H9 (cell line): ENCODE measurements at regions not wholly inside any gene's neighbourhood (a gene's known extent, or its start where the extent isn't known, plus 50 kb on each side); places are given as distances from the start of the nearest gene placed in this dataset.

ENCODE experiments used
- DNase-seq: peaks from one replicate; pipeline ENCODE4 v3.0.0-alpha.2; 2017
- H2AFZ ChIP-seq: one replicate; pipeline ENCODE4 v1.6.1; 2013; ENCODE audit warnings: mild to moderate bottlenecking, low read length, control low read depth, moderate library complexity
- H2AK5ac ChIP-seq: 2 replicates; pipeline ENCODE4 v1.6.1; 2013; ENCODE audit warnings: low read length, control low read depth, mixed read lengths; ENCODE audit not compliant: insufficient read length
- H2BK120ac ChIP-seq: one replicate; pipeline ENCODE4 v1.6.1; 2013; ENCODE audit warnings: low read depth, mild to moderate bottlenecking, low read length, control low read depth, inconsistent platforms; ENCODE audit not compliant: poor library complexity, severe bottlenecking
- H2BK12ac ChIP-seq: 2 replicates; pipeline ENCODE4 v1.6.1; 2013; ENCODE audit warnings: low read length, control low read depth, mixed read lengths, low read depth; ENCODE audit not compliant: insufficient read length
- H2BK15ac ChIP-seq: 2 replicates; pipeline ENCODE4 v1.6.1; 2013; ENCODE audit warnings: low read depth, low read length, control low read depth
- H2BK20ac ChIP-seq: one replicate; pipeline ENCODE4 v1.6.1; 2013; ENCODE audit warnings: low read depth, mild to moderate bottlenecking, low read length, control low read depth, inconsistent platforms; ENCODE audit not compliant: poor library complexity, severe bottlenecking
- H2BK5ac ChIP-seq: 2 replicates; pipeline ENCODE4 v1.6.1; 2013; ENCODE audit warnings: low read length, control low read depth, mixed read lengths; ENCODE audit not compliant: insufficient read length
- H3K14ac ChIP-seq: 2 replicates; pipeline ENCODE4 v1.6.1; 2013; ENCODE audit warnings: low read length, control low read depth; ENCODE audit not compliant: insufficient read depth
- H3K18ac ChIP-seq: 2 replicates; pipeline ENCODE4 v1.6.1; 2013; ENCODE audit warnings: low read depth, mild to moderate bottlenecking, mixed read lengths, low read length, control low read depth; ENCODE audit not compliant: insufficient read length
- H3K23ac ChIP-seq: 2 replicates; pipeline ENCODE4 v1.6.1; 2013; ENCODE audit warnings: low read length, control low read depth, mixed read lengths, low read depth; ENCODE audit not compliant: insufficient read length
- H3K23me2 ChIP-seq: 2 replicates; pipeline ENCODE4 v1.6.1; 2013; ENCODE audit warnings: low read depth, mild to moderate bottlenecking, mixed read lengths, low read length, control low read depth; ENCODE audit not compliant: insufficient read length, poor library complexity, severe bottlenecking
- H3K27ac ChIP-seq: 2 replicates; pipeline ENCODE4 v1.5.1; 2013; ENCODE audit warnings: low read length, control low read depth, mixed read lengths, low read depth; ENCODE audit not compliant: insufficient read length
- H3K27me3 ChIP-seq: 2 replicates; pipeline ENCODE4 v1.6.1; 2013; ENCODE audit warnings: low read length, control low read depth, inconsistent platforms; ENCODE audit not compliant: insufficient read depth
- H3K4ac ChIP-seq: 2 replicates; pipeline ENCODE4 v1.6.1; 2013; ENCODE audit warnings: low read depth, mild to moderate bottlenecking, control low read depth, inconsistent platforms, low read length, moderate library complexity
- H3K4me1 ChIP-seq: 2 replicates; pipeline ENCODE4 v1.6.1; 2013; ENCODE audit warnings: low read length, control low read depth, inconsistent platforms; ENCODE audit not compliant: insufficient read depth
- H3K4me2 ChIP-seq: 2 replicates; pipeline ENCODE4 v1.6.1; 2013; ENCODE audit warnings: low read length, control low read depth, mixed read lengths; ENCODE audit not compliant: insufficient read length, insufficient read depth
- H3K56ac ChIP-seq: 2 replicates; pipeline ENCODE4 v1.6.1; 2013; ENCODE audit warnings: low read depth, mild to moderate bottlenecking, mixed read lengths, low read length, control low read depth; ENCODE audit not compliant: insufficient read length
- H3K79me1 ChIP-seq: 2 replicates; pipeline ENCODE4 v1.6.1; 2013; ENCODE audit warnings: low read depth, mild to moderate bottlenecking, moderate library complexity, low read length, control low read depth, inconsistent platforms; ENCODE audit not compliant: insufficient read depth, poor library complexity, severe bottlenecking
- H3K79me2 ChIP-seq: 2 replicates; pipeline ENCODE4 v1.6.1; 2013; ENCODE audit warnings: low read length, control low read depth, inconsistent platforms; ENCODE audit not compliant: insufficient read depth
- H3K9ac ChIP-seq: 2 replicates; pipeline ENCODE4 v1.6.1; 2013; ENCODE audit warnings: low read length, control low read depth, mixed read lengths; ENCODE audit not compliant: insufficient read length; ENCODE audit errors: extremely low read depth
- H3K9me3 ChIP-seq: one replicate; pipeline ENCODE4 v1.6.1; 2013; ENCODE audit warnings: low read depth, low read length, inconsistent platforms; ENCODE audit not compliant: control insufficient read depth
- H3T11ph ChIP-seq: one replicate; pipeline ENCODE4 v1.6.1; 2013; ENCODE audit warnings: mild to moderate bottlenecking, low read length, control low read depth, inconsistent platforms
- H4K20me1 ChIP-seq: one replicate; pipeline ENCODE4 v1.6.1; 2013; ENCODE audit not compliant: control insufficient read depth, insufficient read length, insufficient read depth
- H4K5ac ChIP-seq: 2 replicates; pipeline ENCODE4 v1.6.1; 2013; ENCODE audit warnings: low read depth, mild to moderate bottlenecking, mixed read lengths, low read length, control low read depth; ENCODE audit not compliant: insufficient read length
- H4K8ac ChIP-seq: replicated peaks from 2 replicates; pipeline ENCODE4 v1.6.1; 2013; ENCODE audit warnings: low read length, control low read depth, mixed read lengths, low read depth; ENCODE audit not compliant: insufficient read length
- H4K91ac ChIP-seq: 2 replicates; pipeline ENCODE4 v1.6.1; 2013; ENCODE audit warnings: low read depth, mild to moderate bottlenecking, moderate library complexity, mixed read lengths, low read length, control low read depth; ENCODE audit not compliant: insufficient read length
- H3K27ac Mint-ChIP-seq, 3 experiments: 2 replicates in 2 of 3; 3 replicates in 1 of 3; pipeline ENCODE4 v1.8.0; 2020 to 2021; ENCODE audit warnings: mixed read lengths in 3 of 3, mild to moderate bottlenecking in 1 of 3, moderate library complexity in 1 of 3
- H3K27me3 Mint-ChIP-seq: 2 replicates; pipeline ENCODE4 v1.8.0; 2021; ENCODE audit warnings: low read depth, mild to moderate bottlenecking, moderate library complexity, mixed read lengths
- H3K36me3 Mint-ChIP-seq, 3 experiments: 2 replicates in 2 of 3; 3 replicates in 1 of 3; pipeline ENCODE4 v1.8.0; 2020 to 2021; ENCODE audit warnings: low read depth in 3 of 3, mixed read lengths in 3 of 3; ENCODE audit not compliant: insufficient read depth in 1 of 3
- H3K4me1 Mint-ChIP-seq, 2 experiments: 2 replicates each; pipeline ENCODE4 v1.8.0; 2020; ENCODE audit warnings: mixed read lengths in 2 of 2
- H3K4me3 Mint-ChIP-seq, 2 experiments: 2 replicates in 1 of 2; 3 replicates in 1 of 2; pipeline ENCODE4 v1.8.0; 2020 to 2021; ENCODE audit warnings: mild to moderate bottlenecking in 2 of 2, mixed read lengths in 2 of 2, moderate library complexity in 1 of 2
- H3K9me3 Mint-ChIP-seq, 2 experiments: 2 replicates in 1 of 2; 3 replicates in 1 of 2; pipeline ENCODE4 v1.8.0; 2020; ENCODE audit warnings: mild to moderate bottlenecking in 2 of 2, mixed read lengths in 2 of 2, moderate library complexity in 1 of 2
- CTCF ChIP-seq: fragments of 200-600 bp; sonication (generic); conservative IDR thresholded peaks from 3 replicates; pipeline ENCODE4 v1.8.0; 2021; ENCODE audit warnings: antibody characterized with exemption, mild to moderate bottlenecking
- WGBS: extraction: QIAGEN DNeasy Blood & Tissue Kit; methylation state at CpG from one replicate; pipeline ENCODE4 v1.1.7; 2013; ENCODE audit warnings: missing lambda C conversion rate, low lambda C conversion rate, mixed read lengths; ENCODE audit not compliant: insufficient read length; ENCODE audit errors: extremely low coverage; 5-methylcytosine and 5-hydroxymethylcytosine counted together

- H2BK20ac ChIP-seq: no peak overlapping the region
- no peaks in the 10 kb centered on the region; a peak in 1 of 5 replicates for H3K9me3 Mint-ChIP-seq
- no peak overlapping the region for H3K23ac ChIP-seq
- H3K18ac ChIP-seq: no peak overlapping the region
- H2BK120ac ChIP-seq: no peak overlapping the region
- no CpG with 5 or more reads among the region's 2 CpGs for WGBS
- H3K27ac Mint-ChIP-seq: no peak overlapping the region
- H3K4me3 Mint-ChIP-seq: no peak overlapping the region
- H3K56ac ChIP-seq: no peak overlapping the region
- H3K4ac ChIP-seq: no peak overlapping the region
- H2BK12ac ChIP-seq: no peak overlapping the region
- no peaks in the 10 kb centered on the region for H3K9me3 ChIP-seq
- no peak overlapping the region for H3K14ac ChIP-seq
- H4K5ac ChIP-seq: no peak overlapping the region
- no peaks in the 10 kb centered on the region for H3K23me2 ChIP-seq
- H4K20me1 ChIP-seq: no peaks in the 10 kb centered on the region
- H3K27ac ChIP-seq: no peak overlapping the region
- H2AK5ac ChIP-seq: no peak overlapping the region
- peaks cover 8 to 15% of the 10 kb centered on the region in 2 experiments for H3K4me1 Mint-ChIP-seq
- no peaks in the 10 kb centered on the region for H3K27me3 ChIP-seq
- no peak overlapping the region for H3K9ac ChIP-seq
- H2AFZ ChIP-seq: no peak overlapping the region
- H2BK5ac ChIP-seq: no peak overlapping the region
- no peak overlapping the region for H3K4me2 ChIP-seq
- DNase-seq: no peak
- H3K36me3 Mint-ChIP-seq: no peaks in the 10 kb centered on the region
- H3T11ph ChIP-seq: no peak overlapping the region
- no peak overlapping the region for H2BK15ac ChIP-seq
- H4K91ac ChIP-seq: no peak overlapping the region
- no peaks in the 10 kb centered on the region for H3K79me1 ChIP-seq
- no peaks in the 10 kb centered on the region for H3K27me3 Mint-ChIP-seq
- H4K8ac ChIP-seq: no peak overlapping the region
- H3K79me2 ChIP-seq: no peaks in the 10 kb centered on the region
- TF ChIP-seq CTCF: no peak
- H3K4me1 ChIP-seq: no peaks in the 10 kb centered on the region
These were observed 316.5 kb upstream of the ROBO2 start for GRCh38 chr3:76723366-76723765.
